Upper lobe of left lung (tissue), 4 donors: ENCODE measurements at regions not wholly inside any gene's neighbourhood (a gene's known extent, or its start where the extent isn't known, plus 50 kb on each side); places are given as distances from the start of the nearest gene placed in this dataset.

ENCODE experiments used
- CTCF ChIP-seq, 6 experiments: fragments of 450-650 bp in 4 of 6; fragments of 200-600 bp in 2 of 6; sonication (generic) in 2 of 6; IDR thresholded peaks; one replicate each; pipeline ENCODE4 v1.5.1; 2016 to 2019; ENCODE audit warnings: antibody characterized with exemption in 6 of 6
- EP300 ChIP-seq, 4 donors: sonication (generic); formaldehyde crosslinking; IDR thresholded peaks; one replicate each; pipeline ENCODE4 v1.5.1; 2017; ENCODE audit warnings: antibody characterized with exemption in 4 of 4, control low read depth in 2 of 4
- POLR2A ChIP-seq, 4 donors: fragments of 450-650 bp; IDR thresholded peaks; one replicate each; pipeline ENCODE4 v1.5.1; 2016 to 2017; ENCODE audit warnings: antibody characterized with exemption in 4 of 4, mild to moderate bottlenecking in 2 of 4
- POLR2AphosphoS5 ChIP-seq, 2 donors: sonication (generic); formaldehyde crosslinking; IDR thresholded peaks; one replicate each; pipeline ENCODE4 v1.5.1; 2017; ENCODE audit warnings: antibody characterized with exemption in 2 of 2

- TF ChIP-seq POLR2A (IDR thresholded peaks at IDR 0.05) (no peak), POLR2AphosphoS5 (IDR thresholded peaks at IDR 0.05) (no peak), CTCF (IDR thresholded peaks at IDR 0.05) (no peak), EP300 (IDR thresholded peaks at IDR 0.05) (no peak)
Observed at GRCh38 chr2:12379143-12379542, 337.6 kb upstream of the TRIB2 start.
